Ectodermal cell (in vitro differentiated cells): ENCODE measurements at regions not wholly inside any gene's neighbourhood (a gene's known extent, or its start where the extent isn't known, plus 50 kb on each side); places are given as distances from the start of the nearest gene placed in this dataset.
"Not testable (repeated sequence)": the region's sequence is repeated elsewhere in the genome, so short reads cannot be mapped to it uniquely, and the experiment has no call there.

Source experiments
- H3K27ac ChIP-seq: 2 replicates; pipeline ENCODE4 v1.7.0; 2013; ENCODE audit warnings: mild to moderate bottlenecking, low read depth, low read length; ENCODE audit not compliant: insufficient read depth, poor library complexity, severe bottlenecking
- H3K27me3 ChIP-seq: 2 replicates; pipeline ENCODE4 v1.7.0; 2013; ENCODE audit warnings: mild to moderate bottlenecking, low read length; ENCODE audit not compliant: insufficient read depth, control insufficient read depth, poor library complexity, severe bottlenecking
- H3K36me3 ChIP-seq: one replicate; pipeline ENCODE4 v1.7.0; 2013; ENCODE audit warnings: low read length; ENCODE audit not compliant: control insufficient read depth, insufficient read depth
- H3K4me1 ChIP-seq: one replicate; pipeline ENCODE4 v1.7.0; 2013; ENCODE audit warnings: low read length; ENCODE audit not compliant: control insufficient read depth, insufficient read depth
- H3K4me3 ChIP-seq: 2 replicates; pipeline ENCODE4 v1.7.0; 2013; ENCODE audit warnings: low read depth, low read length, control low read depth; ENCODE audit not compliant: insufficient read depth
- H3K9me3 ChIP-seq: 2 replicates; pipeline ENCODE4 v1.7.0; 2013; ENCODE audit warnings: mild to moderate bottlenecking, low read length, moderate library complexity; ENCODE audit not compliant: control insufficient read depth
- WGBS, 2 experiments: methylation state at CpG; one replicate each; pipeline ENCODE4 v1.1.7; 2013; ENCODE audit warnings: missing lambda C conversion rate in 2 of 2; 5-methylcytosine and 5-hydroxymethylcytosine counted together

DNA sequence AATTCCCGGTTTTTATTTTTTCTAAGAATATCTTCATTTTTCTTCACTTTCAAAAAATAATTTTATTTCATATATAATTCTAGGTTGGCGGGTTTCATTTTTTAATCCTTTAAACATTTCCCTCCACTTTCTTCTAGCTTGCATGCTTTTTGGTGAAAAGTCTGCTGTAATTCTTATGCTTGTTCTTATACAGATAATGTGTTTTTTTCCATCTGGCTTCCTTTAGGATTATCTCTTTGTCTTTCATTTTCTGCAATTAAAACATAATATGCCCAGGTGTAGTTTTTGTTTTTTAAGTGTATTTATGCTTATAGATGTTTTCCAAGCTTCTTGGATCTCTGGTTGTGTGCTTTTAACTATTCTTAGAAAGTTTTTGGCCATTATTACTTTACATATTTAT lies 341.3 kb upstream of the SEMA3C start:
- Histone ChIP-seq H3K36me3 (no peaks in the 10 kb centered on the region), H3K4me1 (no peaks in the 10 kb centered on the region), H3K27me3 (no peaks in the 10 kb centered on the region), H3K4me3 (no peak overlapping the region), H3K9me3 (peaks cover 2% of the 10 kb centered on the region), H3K27ac (no peak overlapping the region)
- WGBS, 2 experiments, result 72% methylated on average over 2 of the region's 2 CpGs; no CpG with 5 or more reads in 1 of the 2 experiments

GRCh38 chr7:81256991-81257390 lies 338.1 kb upstream of the SEMA3C start:
- 73 to 77% methylated on average over 7 of the region's 7 CpGs for WGBS, 2 experiments
- Histone ChIP-seq H3K27ac (no peak overlapping the region), H3K9me3 (peaks cover 2% of the 10 kb centered on the region), H3K27me3 (no peaks in the 10 kb centered on the region), H3K4me1 (no peaks in the 10 kb centered on the region), H3K36me3 (no peaks in the 10 kb centered on the region), H3K4me3 (no peak overlapping the region)

- no peaks in the 10 kb centered on the region for H3K36me3 ChIP-seq
- H3K4me3 ChIP-seq, result no peak overlapping the region
- no peaks in the 10 kb centered on the region for H3K27me3 ChIP-seq
- WGBS, 2 experiments, result 100% methylated on average over 1 of the region's 3 CpGs
- no peaks in the 10 kb centered on the region for H3K4me1 ChIP-seq
- no peaks in the 10 kb centered on the region for H3K9me3 ChIP-seq
- no peak overlapping the region for H3K27ac ChIP-seq
Measured at GRCh38 chr7:81248420-81248819, 329.6 kb upstream of the SEMA3C start.

GRCh38 chr7:81247364-81247763 lies 328.5 kb upstream of the SEMA3C start:
- H3K4me3 ChIP-seq, H3K4me1 ChIP-seq, H3K9me3 ChIP-seq, H3K27ac ChIP-seq, H3K36me3 ChIP-seq, H3K27me3 ChIP-seq: not testable (repeated sequence)
- WGBS, 2 experiments, result 83 to 100% methylated on average over 1 of the region's 1 CpG

DNA sequence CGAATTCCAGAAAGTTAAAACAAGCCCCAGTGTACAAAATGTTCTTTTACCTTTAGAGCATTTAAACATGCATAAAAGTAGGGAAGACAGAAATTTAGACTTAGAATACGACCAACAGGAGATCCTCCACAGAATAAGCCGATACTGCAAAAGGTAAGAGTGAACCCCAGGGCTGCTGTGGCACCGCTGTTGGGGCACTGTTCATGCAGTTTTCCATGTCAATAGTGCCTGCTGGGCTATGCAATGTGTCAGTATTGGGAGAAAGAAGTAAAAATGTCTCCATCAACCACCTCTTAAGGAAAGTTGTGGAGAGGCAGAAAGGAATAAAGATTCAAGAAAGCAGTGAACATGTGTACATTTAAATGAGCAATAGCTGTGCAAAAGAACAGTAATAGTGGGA lies 326.5 kb upstream of the SEMA3C start:
- 24 to 25% methylated on average over 4 of the region's 4 CpGs for WGBS, 2 experiments

GRCh38 chr7:81244224-81244623 lies 325.4 kb upstream of the SEMA3C start:
- Histone ChIP-seq H3K4me3 (no peak overlapping the region), H3K36me3 (no peaks in the 10 kb centered on the region), H3K27me3 (no peaks in the 10 kb centered on the region), H3K4me1 (no peaks in the 10 kb centered on the region), H3K9me3 (no peaks in the 10 kb centered on the region), H3K27ac (no peak overlapping the region)
- WGBS, 2 experiments, result 94 to 100% methylated on average over 3 of the region's 3 CpGs

More for the DNA sequence above, 326.5 kb upstream of the SEMA3C start:
- no peaks in the 10 kb centered on the region for H3K9me3 ChIP-seq
- H3K4me1 ChIP-seq, result no peaks in the 10 kb centered on the region
- H3K27ac ChIP-seq, result no peak overlapping the region
- H3K27me3 ChIP-seq, result no peaks in the 10 kb centered on the region
- no peaks in the 10 kb centered on the region for H3K36me3 ChIP-seq
- no peak overlapping the region for H3K4me3 ChIP-seq

DNA sequence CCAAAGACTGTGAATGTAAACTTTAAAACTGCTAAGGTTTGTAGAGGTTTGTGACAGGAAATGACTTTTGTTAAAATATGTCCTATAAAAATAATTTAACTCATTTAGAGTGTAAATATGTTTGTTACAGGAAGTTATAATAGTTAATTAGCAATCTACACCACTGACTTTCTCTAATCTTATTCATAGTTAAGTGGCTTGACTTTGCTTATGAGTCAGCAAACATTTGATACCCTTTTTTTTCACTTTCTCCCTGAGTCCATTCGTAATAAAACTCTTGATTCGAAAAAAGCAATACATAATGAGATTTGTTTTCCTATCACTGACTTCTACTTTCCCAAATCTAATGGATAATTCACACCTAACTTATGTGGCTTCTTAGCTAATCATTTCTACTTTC lies 317.7 kb upstream of the SEMA3C start:
- H3K9me3 ChIP-seq, result no peaks in the 10 kb centered on the region
- 96% methylated on average over 2 of the region's 2 CpGs for WGBS, 2 experiments
- no peaks in the 10 kb centered on the region for H3K27me3 ChIP-seq
- H3K27ac ChIP-seq, result no peak overlapping the region
- no peaks in the 10 kb centered on the region for H3K36me3 ChIP-seq
- no peak overlapping the region for H3K4me3 ChIP-seq
- H3K4me1 ChIP-seq, result no peaks in the 10 kb centered on the region

- Histone ChIP-seq H3K36me3 (no peaks in the 10 kb centered on the region), H3K4me3 (no peak overlapping the region), H3K27me3 (no peaks in the 10 kb centered on the region), H3K9me3 (no peaks in the 10 kb centered on the region), H3K27ac (no peak overlapping the region), H3K4me1 (peaks cover 5% of the 10 kb centered on the region)
- WGBS, 2 experiments, result 86 to 93% methylated on average over 3 to 4 of the region's 5 CpGs
Measured at GRCh38 chr7:81235997-81236396, 317.1 kb upstream of the SEMA3C start.

DNA sequence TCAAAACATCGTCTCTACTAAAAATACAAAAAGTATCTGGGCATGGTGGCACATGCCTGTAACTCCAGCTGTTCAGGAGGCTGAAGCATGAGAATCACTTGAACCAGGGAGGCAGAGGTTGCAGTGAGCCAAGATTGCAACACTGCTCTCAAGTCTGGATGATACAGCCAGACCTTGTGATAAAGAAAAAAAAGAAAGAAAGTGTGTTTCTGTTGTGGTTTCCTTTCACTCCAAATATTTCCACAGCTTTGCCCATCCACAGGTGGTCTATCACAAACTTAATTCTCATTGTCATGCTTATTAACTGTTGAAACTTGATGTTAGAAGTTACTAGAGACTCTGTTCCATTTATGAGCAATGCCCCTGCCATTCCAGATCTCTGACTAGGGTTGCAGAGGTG lies 316.0 kb upstream of the SEMA3C start:
- no peaks in the 10 kb centered on the region for H3K36me3 ChIP-seq
- no peak overlapping the region for H3K4me3 ChIP-seq
- H3K27me3 ChIP-seq, result no peaks in the 10 kb centered on the region
- H3K27ac ChIP-seq, result no peak overlapping the region
- peaks cover 5% of the 10 kb centered on the region for H3K4me1 ChIP-seq
- 94 to 95% methylated on average over 1 of the region's 1 CpG for WGBS, 2 experiments
- no peaks in the 10 kb centered on the region for H3K9me3 ChIP-seq

DNA sequence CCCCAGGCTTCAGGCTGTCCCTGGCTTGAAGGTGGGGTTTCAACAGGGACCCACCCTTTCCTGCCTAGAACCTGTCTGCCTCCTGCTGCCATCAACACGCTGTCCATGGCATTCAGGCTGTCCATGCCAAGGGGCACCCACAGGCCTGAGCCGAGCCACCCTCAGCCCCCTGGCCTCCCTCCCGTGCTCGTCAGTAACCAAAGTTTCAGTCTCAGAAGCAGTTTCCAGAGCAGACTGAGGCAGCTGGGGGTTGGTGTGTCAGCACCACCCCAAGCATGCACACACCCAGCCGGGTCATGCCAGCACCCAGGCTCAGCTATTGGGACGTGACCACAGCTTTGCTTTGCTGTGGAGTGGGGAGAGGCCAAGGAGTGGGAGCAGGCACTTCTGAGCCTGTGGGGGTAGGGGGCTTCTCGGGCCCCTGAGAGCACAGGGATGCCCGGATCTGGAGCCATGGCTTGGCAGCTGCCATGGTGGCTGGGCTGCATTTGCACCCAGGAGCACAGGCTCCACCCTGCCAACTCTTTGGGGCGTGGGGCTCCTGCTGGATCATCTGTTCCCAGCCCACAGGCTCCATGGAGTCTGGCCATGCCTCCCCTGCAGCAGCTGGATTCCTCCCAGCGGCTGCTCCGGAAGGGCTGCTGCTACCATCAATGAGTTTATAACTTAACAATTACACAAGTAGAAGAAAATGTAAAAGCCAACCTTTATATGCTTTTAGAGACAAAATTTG lies 314.5 kb upstream of the SEMA3C start:
- no peaks in the 10 kb centered on the region for H3K9me3 ChIP-seq
- WGBS, 2 experiments, result 93 to 96% methylated on average over 11 of the region's 11 CpGs
- H3K4me3 ChIP-seq, result no peak overlapping the region
- peaks cover 5% of the 10 kb centered on the region for H3K4me1 ChIP-seq
- H3K27me3 ChIP-seq, result no peaks in the 10 kb centered on the region
- no peaks in the 10 kb centered on the region for H3K36me3 ChIP-seq
- H3K27ac ChIP-seq, result no peak overlapping the region
